HAP-1 (cell line): ENCODE measurements at regions not wholly inside any gene's neighbourhood (a gene's known extent, or its start where the extent isn't known, plus 50 kb on each side); places are given as distances from the start of the nearest gene placed in this dataset.

ENCODE experiments used
- DNase-seq, 2 experiments: peaks; one replicate each; pipeline ENCODE4 v3.0.0-alpha.2; 2016 to 2020; ENCODE audit warnings: low spot score in 2 of 2
- H3K27me3 ChIP-seq: fragments of 250-450 bp; sonication (Bioruptor Pico); 2 replicates; pipeline ENCODE4 v1.5.1; 2020; ENCODE audit warnings: low read depth, mild to moderate bottlenecking, moderate library complexity
- H3K36me3 ChIP-seq: fragments of 250-450 bp; sonication (Bioruptor Pico); replicated peaks from 2 replicates; pipeline ENCODE4 v1.5.1; 2020; ENCODE audit warnings: mild to moderate bottlenecking
- H3K4me1 ChIP-seq: fragments of 250-450 bp; sonication (Bioruptor Pico); 2 replicates; pipeline ENCODE4 v1.5.1; 2020; ENCODE audit warnings: mild to moderate bottlenecking
- H3K4me3 ChIP-seq: fragments of 250-450 bp; sonication (Bioruptor Pico); 2 replicates; pipeline ENCODE4 v1.5.1; 2020; ENCODE audit warnings: mild to moderate bottlenecking, moderate library complexity
- H3K9me3 ChIP-seq: fragments of 250-450 bp; sonication (Bioruptor Pico); 2 replicates; pipeline ENCODE4 v1.5.1; 2020; ENCODE audit warnings: mild to moderate bottlenecking, moderate library complexity
- in situ Hi-C: fragments of 300-500 bp; cut with MboI; formaldehyde crosslinking; loops from 3 replicates; pipeline ENCODE4 v1.14.3; 2020; ENCODE audit warnings: low sequenced_read_pairs, inconsistent platforms, mixed read lengths

GRCh38 chr9:79240774-79241173, 331.0 kb upstream of the TLE4 start:
- no peaks in the 10 kb centered on the region for H3K27me3 ChIP-seq
- in situ Hi-C loops = no loop called here
- no peaks in the 10 kb centered on the region for H3K9me3 ChIP-seq
- H3K4me1 ChIP-seq = no peaks in the 10 kb centered on the region
- DNase-seq = no peak
- no peak overlapping the region for H3K4me3 ChIP-seq
- no peaks in the 10 kb centered on the region for H3K36me3 ChIP-seq

GRCh38 chr9:79242489-79242888, 329.3 kb upstream of the TLE4 start:
- in situ Hi-C loops = no loop called here
- no peak overlapping the region for H3K4me3 ChIP-seq
- no peaks in the 10 kb centered on the region for H3K27me3 ChIP-seq
- DNase-seq = no peak
- H3K4me1 ChIP-seq = no peaks in the 10 kb centered on the region
- H3K36me3 ChIP-seq = no peaks in the 10 kb centered on the region
- H3K9me3 ChIP-seq = no peaks in the 10 kb centered on the region

GRCh38 chr9:79246170-79246569, 325.6 kb upstream of the TLE4 start:
- in situ Hi-C loops = no loop called here
- Histone ChIP-seq H3K4me3 (no peak overlapping the region), H3K9me3 (no peaks in the 10 kb centered on the region), H3K27me3 (no peaks in the 10 kb centered on the region), H3K4me1 (no peaks in the 10 kb centered on the region), H3K36me3 (no peaks in the 10 kb centered on the region)
- DNase-seq = no peak

- Histone ChIP-seq H3K4me3 (no peak overlapping the region), H3K27me3 (no peaks in the 10 kb centered on the region), H3K4me1 (no peaks in the 10 kb centered on the region), H3K9me3 (no peaks in the 10 kb centered on the region), H3K36me3 (no peaks in the 10 kb centered on the region)
- DNase-seq = no peak
- in situ Hi-C loops = no loop called here
These were observed 324.7 kb upstream of the TLE4 start for GRCh38 chr9:79247021-79247420.

GRCh38 chr9:79250806-79251205, 321.0 kb upstream of the TLE4 start:
- no peak for DNase-seq
- in situ Hi-C loops = no loop called here
- no peaks in the 10 kb centered on the region for H3K36me3 ChIP-seq
- no peaks in the 10 kb centered on the region for H3K27me3 ChIP-seq
- no peaks in the 10 kb centered on the region for H3K9me3 ChIP-seq
- H3K4me1 ChIP-seq = no peaks in the 10 kb centered on the region
- no peak overlapping the region for H3K4me3 ChIP-seq

- Histone ChIP-seq H3K4me1 (no peaks in the 10 kb centered on the region), H3K9me3 (no peaks in the 10 kb centered on the region), H3K27me3 (peaks cover 8% of the 10 kb centered on the region), H3K36me3 (no peaks in the 10 kb centered on the region), H3K4me3 (no peak overlapping the region)
- in situ Hi-C loops = no loop called here
- no peak for DNase-seq
These were observed 316.7 kb upstream of the TLE4 start for GRCh38 chr9:79254900-79255650.

- Histone ChIP-seq H3K4me3 (no peak overlapping the region), H3K27me3 (peaks cover 8% of the 10 kb centered on the region), H3K36me3 (no peaks in the 10 kb centered on the region), H3K9me3 (no peaks in the 10 kb centered on the region), H3K4me1 (no peaks in the 10 kb centered on the region)
- no peak for DNase-seq
- in situ Hi-C loops = no loop called here
These were observed 316.0 kb upstream of the TLE4 start for GRCh38 chr9:79255651-79256260.

- in situ Hi-C loops = no loop called here
- Histone ChIP-seq H3K9me3 (no peaks in the 10 kb centered on the region), H3K4me3 (no peak overlapping the region), H3K36me3 (no peaks in the 10 kb centered on the region), H3K4me1 (no peaks in the 10 kb centered on the region), H3K27me3 (peaks cover 8% of the 10 kb centered on the region)
- no peak for DNase-seq
These were observed 315.0 kb upstream of the TLE4 start for GRCh38 chr9:79256691-79257213.

GRCh38 chr9:79257228-79257781, 314.5 kb upstream of the TLE4 start:
- no peak for DNase-seq
- H3K4me3 ChIP-seq = no peak overlapping the region

GRCh38 chr9:79257790-79258351, 313.9 kb upstream of the TLE4 start:
- in situ Hi-C loops = no loop called here
- H3K36me3 ChIP-seq = no peaks in the 10 kb centered on the region
- no peak for DNase-seq

More at GRCh38 chr9:79257228-79257781, 314.5 kb upstream of the TLE4 start:
- Histone ChIP-seq H3K27me3 (peaks cover 8% of the 10 kb centered on the region), H3K9me3 (no peaks in the 10 kb centered on the region), H3K4me1 (no peaks in the 10 kb centered on the region), H3K36me3 (no peaks in the 10 kb centered on the region)
- in situ Hi-C loops = no loop called here

GRCh38 chr9:79259858-79260257, 311.9 kb upstream of the TLE4 start:
- Histone ChIP-seq H3K4me3 (no peak overlapping the region), H3K27me3 (peaks cover 8% of the 10 kb centered on the region), H3K4me1 (no peaks in the 10 kb centered on the region), H3K9me3 (no peaks in the 10 kb centered on the region), H3K36me3 (no peaks in the 10 kb centered on the region)
- in situ Hi-C loops = no loop called here
- no peak for DNase-seq

More at GRCh38 chr9:79257790-79258351, 313.9 kb upstream of the TLE4 start:
- Histone ChIP-seq H3K4me1 (no peaks in the 10 kb centered on the region), H3K9me3 (no peaks in the 10 kb centered on the region), H3K27me3 (peaks cover 8% of the 10 kb centered on the region), H3K4me3 (no peak overlapping the region)

GRCh38 chr9:79263628-79264027, 308.1 kb upstream of the TLE4 start:
- Histone ChIP-seq H3K4me1 (no peaks in the 10 kb centered on the region), H3K9me3 (no peaks in the 10 kb centered on the region), H3K36me3 (no peaks in the 10 kb centered on the region), H3K4me3 (no peak overlapping the region), H3K27me3 (no peaks in the 10 kb centered on the region; the same call in 1 of the 2 replicates)
- no peak for DNase-seq
- in situ Hi-C loops = no loop called here

- Histone ChIP-seq H3K4me1 (no peaks in the 10 kb centered on the region), H3K4me3 (no peak overlapping the region), H3K9me3 (no peaks in the 10 kb centered on the region), H3K27me3 (no peaks in the 10 kb centered on the region; the same call in 1 of the 2 replicates), H3K36me3 (no peaks in the 10 kb centered on the region)
- DNase-seq = no peak
- in situ Hi-C loops = no loop called here
These were observed 307.7 kb upstream of the TLE4 start for GRCh38 chr9:79264041-79264440.
